D721Med (cell line): ENCODE measurements at regions not wholly inside any gene's neighbourhood (a gene's known extent, or its start where the extent isn't known, plus 50 kb on each side); places are given as distances from the start of the nearest gene placed in this dataset.

Experiments
- DNase-seq: peaks from one replicate; pipeline ENCODE4 v3.0.0; 2011; ENCODE audit warnings: low spot score; ENCODE audit not compliant: insufficient read length
- FAIRE-seq: peaks from 2 replicates; lab custom pipeline; 2011; peaks lifted over from hg19 to GRCh38; lab: Jason Lieb, UNC
- CTCF ChIP-seq: IDR thresholded peaks from 2 replicates; pipeline ENCODE4 v1.5.1; 2012; ENCODE audit warnings: mild to moderate bottlenecking, control low read depth; ENCODE audit not compliant: insufficient read depth; ENCODE audit errors: missing control alignments

- DNase-seq, result peak; percentile 64
- TF ChIP-seq CTCF, result peak; percentile 85
- no peak for FAIRE-seq
Observed at GRCh38 chr6:79777713-79778579, 146.8 kb downstream of the SH3BGRL2 start.

GRCh38 chr6:79776076-79776475, 144.9 kb downstream of the SH3BGRL2 start:
- no peak for FAIRE-seq

GRCh38 chr6:79775222-79775621, 144.1 kb downstream of the SH3BGRL2 start:
- FAIRE-seq (no peak), DNase-seq (no peak)
- TF ChIP-seq CTCF, result no peak

More at GRCh38 chr6:79776076-79776475, 144.9 kb downstream of the SH3BGRL2 start:
- DNase-seq, result no peak
- no peak for TF ChIP-seq CTCF

GRCh38 chr6:79764747-79765146, 133.6 kb downstream of the SH3BGRL2 start:
- TF ChIP-seq CTCF, result no peak
- DNase-seq (no peak), FAIRE-seq (no peak)

- FAIRE-seq (no peak), DNase-seq (no peak)
- TF ChIP-seq CTCF, result no peak
Observed at GRCh38 chr6:79763301-79763700, 132.2 kb downstream of the SH3BGRL2 start.

- peak; percentile 18 for TF ChIP-seq CTCF
- no peak for FAIRE-seq
- no peak for DNase-seq
Observed at GRCh38 chr6:79762370-79762769, 131.2 kb downstream of the SH3BGRL2 start.

GRCh38 chr6:79756496-79756895, 125.4 kb downstream of the SH3BGRL2 start:
- FAIRE-seq (no peak), DNase-seq (no peak)
- TF ChIP-seq CTCF, result no peak
